Endothelial cell (in vitro differentiated cells): ENCODE measurements at regions not wholly inside any gene's neighbourhood (a gene's known extent, or its start where the extent isn't known, plus 50 kb on each side); places are given as distances from the start of the nearest gene placed in this dataset.
"Not testable (repeated sequence)": the region's sequence is repeated elsewhere in the genome, so short reads cannot be mapped to it uniquely, and the experiment has no call there.

Source experiments
- DNase-seq: peaks from one replicate; pipeline ENCODE4 v3.0.0; 2021; ENCODE audit warnings: low spot score
- H3K27ac Mint-ChIP-seq: one replicate; pipeline ENCODE4 v1.8.0; 2021; ENCODE audit warnings: mixed read lengths, inconsistent platforms; ENCODE audit not compliant: unreplicated experiment
- H3K27me3 Mint-ChIP-seq: one replicate; pipeline ENCODE4 v1.8.0; 2021; ENCODE audit warnings: mild to moderate bottlenecking, moderate library complexity, mixed read lengths, inconsistent platforms; ENCODE audit not compliant: unreplicated experiment
- H3K36me3 Mint-ChIP-seq: one replicate; pipeline ENCODE4 v1.8.0; 2021; ENCODE audit warnings: mild to moderate bottlenecking, low read depth, mixed read lengths, inconsistent platforms; ENCODE audit not compliant: unreplicated experiment
- H3K4me1 Mint-ChIP-seq: one replicate; pipeline ENCODE4 v1.8.0; 2021; ENCODE audit warnings: mild to moderate bottlenecking, mixed read lengths, inconsistent platforms; ENCODE audit not compliant: unreplicated experiment
- H3K4me3 Mint-ChIP-seq: one replicate; pipeline ENCODE4 v1.8.0; 2021; ENCODE audit warnings: mild to moderate bottlenecking, mixed read lengths, inconsistent platforms; ENCODE audit not compliant: unreplicated experiment
- H3K9me3 Mint-ChIP-seq: one replicate; pipeline ENCODE4 v1.8.0; 2021; ENCODE audit warnings: mixed read lengths, inconsistent platforms; ENCODE audit not compliant: unreplicated experiment
- TF ChIP-seq, protein P1 (sequence below): fragments of 200-600 bp; sonication (generic); IDR thresholded peaks from one replicate; pipeline ENCODE4 v1.5.0; 2021; ENCODE audit warnings: antibody characterized with exemption; ENCODE audit not compliant: unreplicated experiment

DNA sequence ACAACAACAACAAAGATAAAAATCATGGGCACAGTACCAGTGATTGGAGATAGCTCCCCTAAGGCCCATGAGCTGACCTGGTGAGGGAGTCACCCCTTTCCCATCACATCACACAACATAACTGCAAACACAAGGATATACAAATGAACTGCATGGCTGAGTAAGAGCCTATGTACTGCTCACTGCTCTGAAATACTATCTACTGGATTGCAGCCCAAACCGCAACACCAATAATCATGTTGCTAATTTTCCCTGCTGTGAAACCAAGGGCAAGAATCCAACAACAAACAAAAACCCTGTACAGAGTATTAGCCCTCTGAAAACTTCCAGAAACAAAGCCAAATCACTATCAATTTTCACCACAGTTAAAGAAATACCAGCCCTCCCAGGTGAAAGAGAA lies 1893.2 kb downstream of the PCDH9 start:
- DNase-seq = no peak
- H3K27me3 Mint-ChIP-seq = peaks cover 2% of the 10 kb centered on the region
- TF ChIP-seq, protein P1, sequence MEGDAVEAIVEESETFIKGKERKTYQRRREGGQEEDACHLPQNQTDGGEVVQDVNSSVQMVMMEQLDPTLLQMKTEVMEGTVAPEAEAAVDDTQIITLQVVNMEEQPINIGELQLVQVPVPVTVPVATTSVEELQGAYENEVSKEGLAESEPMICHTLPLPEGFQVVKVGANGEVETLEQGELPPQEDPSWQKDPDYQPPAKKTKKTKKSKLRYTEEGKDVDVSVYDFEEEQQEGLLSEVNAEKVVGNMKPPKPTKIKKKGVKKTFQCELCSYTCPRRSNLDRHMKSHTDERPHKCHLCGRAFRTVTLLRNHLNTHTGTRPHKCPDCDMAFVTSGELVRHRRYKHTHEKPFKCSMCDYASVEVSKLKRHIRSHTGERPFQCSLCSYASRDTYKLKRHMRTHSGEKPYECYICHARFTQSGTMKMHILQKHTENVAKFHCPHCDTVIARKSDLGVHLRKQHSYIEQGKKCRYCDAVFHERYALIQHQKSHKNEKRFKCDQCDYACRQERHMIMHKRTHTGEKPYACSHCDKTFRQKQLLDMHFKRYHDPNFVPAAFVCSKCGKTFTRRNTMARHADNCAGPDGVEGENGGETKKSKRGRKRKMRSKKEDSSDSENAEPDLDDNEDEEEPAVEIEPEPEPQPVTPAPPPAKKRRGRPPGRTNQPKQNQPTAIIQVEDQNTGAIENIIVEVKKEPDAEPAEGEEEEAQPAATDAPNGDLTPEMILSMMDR = no peak
- H3K36me3 Mint-ChIP-seq = no peaks in the 10 kb centered on the region
- H3K4me3 Mint-ChIP-seq = no peak overlapping the region
- no peaks in the 10 kb centered on the region for H3K9me3 Mint-ChIP-seq
- no peak overlapping the region for H3K27ac Mint-ChIP-seq
- H3K4me1 Mint-ChIP-seq = peaks cover 7% of the 10 kb centered on the region

DNA sequence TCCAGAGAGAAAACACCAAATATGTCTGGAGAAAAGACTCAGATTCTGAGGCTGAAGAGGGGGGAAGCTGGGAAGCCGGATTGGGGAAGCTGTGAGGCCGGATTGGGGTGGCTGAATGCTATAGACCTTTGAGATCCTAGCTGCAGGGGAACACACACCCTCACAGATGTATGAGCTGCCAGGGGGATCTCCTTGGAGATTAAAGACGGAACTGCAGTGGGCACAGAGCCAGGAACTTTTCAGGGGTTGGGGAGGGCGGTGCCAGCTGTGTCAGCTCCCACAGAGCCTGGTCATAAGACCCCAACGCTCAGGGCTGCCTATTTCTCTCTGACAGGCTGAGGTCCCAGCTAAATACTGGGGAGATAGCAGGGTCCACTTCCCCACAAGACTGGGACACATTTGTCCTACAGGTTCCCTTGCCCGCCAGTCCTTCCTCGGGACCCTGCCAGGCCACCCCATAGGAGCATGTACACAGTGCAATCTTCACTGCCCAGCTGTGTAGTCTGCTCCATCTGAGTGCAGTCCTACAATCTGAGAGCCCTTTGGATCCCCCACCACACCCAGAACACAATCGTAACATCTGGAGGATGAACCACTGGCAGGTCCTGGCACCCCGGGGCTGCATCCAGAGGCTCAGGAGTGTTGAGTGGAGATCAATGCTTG lies 1893.9 kb downstream of the PCDH9 start:
- DNase-seq = no peak
- H3K27me3 Mint-ChIP-seq = peaks cover 2% of the 10 kb centered on the region
- TF ChIP-seq, protein P1 = no peak
- H3K9me3 Mint-ChIP-seq = no peaks in the 10 kb centered on the region
- no peak overlapping the region for H3K27ac Mint-ChIP-seq
- H3K4me3 Mint-ChIP-seq = no peak overlapping the region
- H3K36me3 Mint-ChIP-seq = no peaks in the 10 kb centered on the region
- H3K4me1 Mint-ChIP-seq = peaks cover 3% of the 10 kb centered on the region

DNA sequence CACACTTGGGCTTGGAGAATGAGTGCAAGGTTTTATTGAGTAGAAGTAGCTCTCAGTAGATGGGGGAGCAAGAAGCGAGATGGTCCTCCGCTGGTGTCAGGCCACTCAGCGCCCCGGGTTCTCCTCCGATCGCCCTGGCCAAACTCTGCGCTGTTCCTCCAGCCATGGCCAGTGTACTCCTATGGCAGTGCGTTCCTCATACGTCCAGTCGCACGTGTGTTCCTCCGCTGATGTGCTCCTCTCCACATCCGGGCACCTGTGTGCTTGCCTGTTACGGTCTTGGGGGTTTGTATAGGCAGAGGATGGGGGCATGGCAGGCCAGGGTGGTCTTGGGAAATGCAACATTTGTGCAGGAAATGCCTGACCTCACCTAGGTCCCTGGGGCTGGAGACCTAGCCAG lies 1899.4 kb downstream of the PCDH9 start:
- no peak for DNase-seq
- no peak overlapping the region for H3K4me3 Mint-ChIP-seq
- H3K36me3 Mint-ChIP-seq = no peaks in the 10 kb centered on the region
- TF ChIP-seq, protein P1 = no peak
- no peaks in the 10 kb centered on the region for H3K4me1 Mint-ChIP-seq
- no peaks in the 10 kb centered on the region for H3K9me3 Mint-ChIP-seq
- peaks cover 2% of the 10 kb centered on the region for H3K27me3 Mint-ChIP-seq
- no peak overlapping the region for H3K27ac Mint-ChIP-seq

DNA sequence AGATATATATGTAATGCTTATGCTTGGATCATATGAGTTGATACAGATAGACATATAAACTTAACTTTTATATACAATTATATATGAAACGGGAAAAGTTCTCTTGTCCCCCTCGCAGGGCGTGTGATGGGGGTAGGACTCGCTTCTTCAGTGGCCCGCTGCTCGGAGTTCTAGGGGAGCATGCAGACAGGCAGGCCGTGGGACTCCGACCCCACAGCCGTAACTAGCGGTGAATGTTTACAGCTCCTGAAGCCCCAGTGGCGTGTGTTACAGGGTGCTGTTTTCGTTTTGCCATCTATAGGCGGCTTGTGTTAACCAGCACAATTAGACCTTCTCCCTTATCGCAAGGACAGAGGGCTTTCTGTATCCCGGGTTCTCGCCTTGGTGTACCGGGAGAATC lies 1899.8 kb downstream of the PCDH9 start:
- no peak for DNase-seq
- Mint-ChIP-seq H3K27ac (no peak overlapping the region), H3K36me3 (no peaks in the 10 kb centered on the region), H3K4me1 (no peaks in the 10 kb centered on the region), H3K27me3 (peaks cover 2% of the 10 kb centered on the region), H3K9me3 (no peaks in the 10 kb centered on the region), H3K4me3 (no peak overlapping the region)
- TF ChIP-seq, protein P1 = no peak

GRCh38 chr13:65323192-65323591 lies 1906.9 kb downstream of the PCDH9 start:
- H3K27ac Mint-ChIP-seq, DNase-seq, H3K9me3 Mint-ChIP-seq, H3K4me3 Mint-ChIP-seq, H3K36me3 Mint-ChIP-seq, H3K27me3 Mint-ChIP-seq, H3K4me1 Mint-ChIP-seq: not testable (repeated sequence)

GRCh38 chr13:65321423-65321822 lies 1908.7 kb downstream of the PCDH9 start:
- H3K27ac Mint-ChIP-seq, H3K4me3 Mint-ChIP-seq, H3K27me3 Mint-ChIP-seq, H3K9me3 Mint-ChIP-seq, H3K4me1 Mint-ChIP-seq, H3K36me3 Mint-ChIP-seq, DNase-seq: not testable (repeated sequence)
